GM19328 (cell line): ENCODE measurements at regions not wholly inside any gene's neighbourhood (a gene's known extent, or its start where the extent isn't known, plus 50 kb on each side); places are given as distances from the start of the nearest gene placed in this dataset.
"Not testable (repeated sequence)": the region's sequence is repeated elsewhere in the genome, so short reads cannot be mapped to it uniquely, and the experiment has no call there.

ENCODE experiments used
- ATAC-seq: cut with Tn5 transposase; IDR thresholded peaks from one replicate; pipeline ENCODE4 v1.9.1; 2021; ENCODE audit warnings: mild to moderate bottlenecking, moderate library complexity; ENCODE audit not compliant: unreplicated experiment

GRCh38 chr12:87439990-87440827 is 589.0 kb downstream of the C12orf50 start:
- no peak for ATAC-seq

DNA sequence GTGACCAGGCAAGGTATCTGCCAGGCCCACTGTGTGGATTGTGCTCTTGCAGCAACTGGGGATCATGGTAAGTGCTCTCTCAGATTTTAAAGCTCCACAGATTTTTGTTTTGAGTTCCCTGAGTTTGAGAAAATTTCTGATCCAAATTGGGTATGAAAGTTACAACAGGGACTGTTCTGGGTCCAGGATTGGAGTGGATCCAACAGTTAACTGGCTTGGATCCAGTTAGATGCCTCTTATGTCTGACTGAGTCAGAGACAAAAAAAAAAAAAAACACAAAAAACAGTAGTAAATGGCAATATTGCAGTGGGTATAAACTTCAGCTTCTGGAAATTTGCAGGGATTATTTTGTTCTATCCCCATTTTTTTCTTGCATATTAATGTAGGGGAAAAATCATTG is 598.8 kb downstream of the C12orf50 start:
- no peak for ATAC-seq

DNA sequence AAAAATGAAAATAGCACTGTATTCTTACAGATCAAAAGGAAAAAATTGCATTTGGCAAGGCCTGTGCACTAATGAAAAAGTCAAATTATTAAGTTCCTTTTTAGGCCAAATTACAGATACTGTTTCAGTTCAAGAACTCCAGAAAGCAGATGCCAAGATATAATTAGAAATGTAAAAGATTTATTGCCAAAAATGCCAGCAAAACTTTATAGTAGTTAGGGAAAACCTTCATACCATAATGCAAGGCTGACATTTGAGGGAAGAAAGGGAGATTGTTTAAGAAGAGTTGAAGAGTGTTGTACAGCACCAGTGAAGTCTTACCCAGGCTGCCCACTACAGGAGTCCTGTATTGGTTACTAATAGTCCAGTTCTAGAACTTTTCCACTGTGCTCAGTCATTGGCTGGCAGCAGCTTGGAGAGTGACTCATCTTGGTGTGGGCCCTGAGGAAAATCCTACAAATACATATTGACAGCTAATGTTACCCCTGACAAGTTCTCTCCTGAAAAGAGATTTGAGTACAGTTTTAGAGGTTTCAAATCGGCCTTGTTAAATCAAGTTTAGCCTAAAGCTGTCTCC is 600.4 kb downstream of the C12orf50 start:
- no peak for ATAC-seq

GRCh38 chr12:87427770-87428169 is 601.4 kb downstream of the C12orf50 start:
- no peak for ATAC-seq

- no peak for ATAC-seq
Observed at GRCh38 chr12:87425942-87426554, 603.2 kb downstream of the C12orf50 start.

GRCh38 chr12:87421233-87421632 is 608.0 kb downstream of the C12orf50 start:
- not testable (repeated sequence) for ATAC-seq

- ATAC-seq = no peak
Observed at GRCh38 chr12:87413784-87414183, 615.4 kb downstream of the C12orf50 start.

DNA sequence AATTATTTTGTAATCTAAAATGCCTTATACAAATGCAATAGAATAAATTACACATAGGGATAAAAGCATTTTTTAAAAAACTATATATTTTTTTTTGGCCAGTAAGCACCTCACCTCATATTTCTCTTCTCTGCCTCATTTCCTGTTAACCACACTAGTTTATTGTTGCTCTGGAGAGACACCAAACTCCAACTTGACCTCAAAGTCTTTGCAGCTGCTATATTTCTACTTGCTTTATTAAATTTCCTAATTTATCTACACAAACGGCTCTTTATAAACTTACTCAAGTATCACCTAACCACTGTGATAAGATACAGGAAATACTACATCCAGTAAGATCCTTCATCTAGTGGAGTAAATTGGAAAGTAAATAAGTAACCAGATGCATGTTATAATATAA is 622.3 kb downstream of the C12orf50 start:
- ATAC-seq = no peak

DNA sequence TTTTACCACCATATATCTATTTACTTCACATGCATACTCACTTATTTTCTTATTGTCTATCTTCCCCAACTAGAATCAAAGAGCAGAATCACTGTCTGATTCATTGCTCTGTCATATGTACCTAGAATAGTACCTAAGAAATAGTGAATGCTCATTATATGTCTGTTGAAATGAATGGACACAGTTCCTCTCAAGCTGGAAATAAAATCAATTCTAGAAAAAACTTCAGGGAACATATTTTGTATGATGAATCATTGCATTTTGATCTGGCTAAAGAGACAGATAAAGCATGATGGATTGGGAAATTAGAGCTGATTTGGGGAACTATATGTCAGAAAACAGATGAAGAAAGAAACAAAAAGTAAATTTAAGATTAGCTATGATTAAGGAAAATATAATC is 623.3 kb downstream of the C12orf50 start:
- ATAC-seq = no peak

DNA sequence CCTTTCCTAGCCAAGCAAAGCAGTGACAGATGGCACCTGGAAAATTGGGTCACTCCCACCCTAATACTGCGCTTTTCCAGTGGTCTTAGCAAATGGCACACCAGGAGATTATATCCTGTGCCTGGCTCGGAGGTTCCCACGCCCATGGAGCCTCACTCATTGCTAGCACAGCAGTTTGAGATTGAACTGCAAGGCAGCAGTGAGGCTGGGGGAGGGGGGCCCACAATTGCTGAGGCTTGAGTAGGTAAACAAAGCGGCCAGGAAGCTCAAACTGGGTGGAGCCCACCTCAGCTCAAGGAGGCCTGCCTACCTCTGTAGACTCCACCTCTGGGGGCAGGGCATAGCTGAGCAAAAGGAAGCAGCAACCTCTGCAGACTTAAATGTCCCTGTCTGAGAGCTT is 635.0 kb downstream of the C12orf50 start:
- ATAC-seq = not testable (repeated sequence)

DNA sequence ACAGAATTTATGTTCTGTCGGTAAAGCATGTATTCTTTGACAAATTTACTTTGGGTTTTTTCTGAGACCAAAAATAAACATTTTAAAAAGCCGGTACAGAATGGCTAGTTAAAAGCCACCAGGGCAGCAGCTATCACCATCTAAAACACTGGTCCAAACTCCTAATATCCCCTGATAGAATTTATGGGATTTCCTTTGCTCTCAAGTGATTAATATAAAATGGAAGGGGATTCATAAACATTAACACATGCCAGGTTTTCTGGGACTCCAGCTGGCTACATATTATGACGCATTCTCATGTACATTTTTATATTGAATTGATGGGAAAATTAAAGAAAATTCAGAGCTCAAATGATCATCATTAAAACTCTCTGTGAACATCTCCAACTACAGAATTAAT is 640.8 kb downstream of the C12orf50 start:
- no peak for ATAC-seq

GRCh38 chr12:87385322-87385721 is 643.9 kb downstream of the C12orf50 start:
- no peak for ATAC-seq

- ATAC-seq = no peak
Observed at GRCh38 chr12:87384226-87384625, 645.0 kb downstream of the C12orf50 start.

GRCh38 chr12:87383680-87384079 is 645.5 kb downstream of the C12orf50 start:
- ATAC-seq = no peak

GRCh38 chr12:87382959-87383566 is 646.1 kb downstream of the C12orf50 start:
- ATAC-seq = no peak

GRCh38 chr12:87382436-87382835 is 646.8 kb downstream of the C12orf50 start:
- no peak for ATAC-seq

DNA sequence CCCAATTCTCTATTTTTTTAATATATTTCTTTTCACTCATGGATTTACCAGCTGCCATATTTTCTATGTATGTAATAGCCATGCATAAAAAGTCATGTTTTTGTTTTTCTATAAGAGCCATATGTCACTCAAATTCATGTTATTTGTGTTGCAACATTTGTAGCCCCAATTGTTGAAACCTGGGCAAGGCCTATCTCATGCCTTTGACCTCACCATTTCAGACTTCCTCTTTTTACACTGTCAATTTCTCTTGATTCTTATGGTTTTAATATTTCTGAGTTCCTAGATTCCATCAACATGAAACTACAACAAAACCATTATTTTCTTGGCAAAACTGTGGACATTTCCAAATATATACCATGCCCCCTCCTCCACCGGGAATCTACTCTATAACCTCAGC is 647.5 kb downstream of the C12orf50 start:
- ATAC-seq = no peak

DNA sequence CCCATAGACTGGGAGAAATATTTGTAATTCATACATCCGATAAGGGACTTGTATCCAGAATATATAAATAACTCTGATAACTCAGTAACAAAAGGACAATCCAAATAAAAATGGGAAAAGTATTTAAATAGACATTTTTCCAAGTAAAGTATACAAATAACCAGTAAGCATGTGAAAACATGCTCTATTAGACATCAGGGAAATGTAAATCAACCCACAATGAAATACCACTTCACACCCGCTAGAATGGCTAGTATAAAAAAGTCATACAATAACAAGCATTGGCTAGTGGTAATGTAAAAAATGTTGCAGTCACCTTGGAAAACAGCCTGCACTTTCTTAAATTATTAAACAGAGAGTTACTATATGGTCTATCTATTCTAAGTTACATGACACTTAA is 650.7 kb downstream of the C12orf50 start:
- ATAC-seq = no peak

DNA sequence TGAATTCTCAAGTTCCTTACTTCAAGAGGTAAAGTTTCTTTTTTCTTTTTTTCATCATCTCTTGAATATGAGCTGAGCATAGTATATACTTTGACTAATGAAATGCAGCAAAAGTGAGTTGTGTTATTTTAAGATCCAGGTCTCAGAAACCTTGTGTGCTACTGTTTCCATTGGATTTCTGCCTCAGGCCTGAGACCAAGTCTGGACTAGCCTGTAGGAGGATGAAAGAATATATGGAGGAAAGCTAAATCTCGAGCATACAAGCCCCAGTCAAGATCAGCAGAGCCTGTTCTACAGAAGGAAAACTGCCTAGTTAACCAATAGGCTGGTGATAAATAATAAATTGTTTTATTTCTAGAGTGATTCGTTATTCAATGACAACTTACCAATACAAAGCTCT is 652.5 kb downstream of the C12orf50 start:
- no peak for ATAC-seq

DNA sequence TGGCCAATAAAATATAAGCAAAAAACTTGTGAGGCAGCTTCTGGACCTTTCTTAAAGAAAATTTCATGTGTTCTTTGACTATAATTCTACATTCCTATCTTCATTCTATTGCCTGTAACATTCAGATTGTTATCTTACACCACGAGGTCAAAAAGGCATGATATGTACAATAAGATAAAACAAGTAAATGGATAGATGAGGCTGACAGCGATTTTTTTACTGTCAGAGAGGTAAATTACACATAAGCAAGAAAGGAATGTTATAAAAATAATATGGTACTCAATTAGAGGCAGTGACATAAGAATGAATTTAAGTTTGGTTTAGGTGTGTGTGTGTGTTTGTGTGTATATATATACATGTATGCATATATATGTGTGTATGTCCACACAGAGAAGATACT is 660.0 kb downstream of the C12orf50 start:
- no peak for ATAC-seq

- no peak for ATAC-seq
Observed at GRCh38 chr12:87368259-87368658, 660.9 kb downstream of the C12orf50 start.

- ATAC-seq = no peak
Observed at GRCh38 chr12:87365423-87365822, 663.8 kb downstream of the C12orf50 start.
